Breast epithelium (tissue), 3 donors: ENCODE measurements at regions not wholly inside any gene's neighbourhood (a gene's known extent, or its start where the extent isn't known, plus 50 kb on each side); places are given as distances from the start of the nearest gene placed in this dataset.

ENCODE experiments used
- CTCF ChIP-seq, 3 donors: fragments of 450-650 bp; IDR thresholded peaks; one replicate each; pipeline ENCODE4 v1.5.1; 2016 to 2017; ENCODE audit warnings: antibody characterized with exemption in 3 of 3, mild to moderate bottlenecking in 3 of 3, moderate library complexity in 3 of 3
- POLR2AphosphoS5 ChIP-seq, 3 donors: sonication (generic); formaldehyde crosslinking; IDR thresholded peaks; one replicate each; pipeline ENCODE4 v1.6.1; 2017; ENCODE audit warnings: antibody characterized with exemption in 3 of 3

GRCh38 chr13:59343132-59343531, 820.6 kb downstream of the DIAPH3 start:
- TF ChIP-seq CTCF (IDR thresholded peaks at IDR 0.05) = no peak
- no peak for TF ChIP-seq POLR2AphosphoS5 (IDR thresholded peaks at IDR 0.05)
